ENCODE measurements at regions not wholly inside any gene's neighbourhood (a gene's known extent, or its start where the extent isn't known, plus 50 kb on each side); places are given as distances from the start of the nearest gene placed in this dataset.
A peak's percentile ranks its signal among the peaks of the same experiment; 100 is the strongest.

- no peak overlapping the region for H3K4me3 Mint-ChIP-seq
- H3K27me3 Mint-ChIP-seq: peaks cover 4% of the 10 kb centered on the region
- H3K9me3 Mint-ChIP-seq: no peaks in the 10 kb centered on the region
- no peak for DNase-seq (ENCODE audit: extremely low spot score, unreplicated experiment)
- no peaks in the 10 kb centered on the region for H3K4me1 Mint-ChIP-seq (ENCODE audit: unreplicated experiment)
- H3K36me3 Mint-ChIP-seq: no peaks in the 10 kb centered on the region
- no peak overlapping the region for H3K27ac Mint-ChIP-seq
- no peak for TF ChIP-seq CTCF (conservative IDR thresholded peaks at IDR 0.05)
Observed at GRCh38 chr3:161838021-161838420, 341.4 kb downstream of the OTOL1 start.

DNA sequence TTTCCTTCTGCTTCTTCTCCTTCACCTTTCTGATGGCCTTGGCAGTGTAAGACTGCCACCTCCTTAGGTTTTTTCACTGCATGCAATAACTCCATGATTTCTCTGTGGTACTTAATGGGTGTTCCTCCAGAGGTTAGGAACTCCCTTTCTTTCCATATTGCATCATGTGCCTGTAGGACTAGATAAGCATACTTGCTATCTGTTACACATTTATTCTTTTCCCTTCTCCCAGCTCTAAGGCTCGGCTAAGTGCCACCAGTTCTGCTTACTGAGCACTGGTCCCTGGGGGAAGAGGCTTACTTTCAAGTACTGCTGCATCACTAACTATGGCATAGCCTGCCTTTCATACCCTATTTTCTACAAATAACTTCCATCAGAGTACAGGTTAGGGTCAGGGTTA lies 351.8 kb downstream of the OTOL1 start:
- Mint-ChIP-seq H3K4me3 (no peak overlapping the region), H3K27me3 (peaks cover 8% of the 10 kb centered on the region), H3K9me3 (no peaks in the 10 kb centered on the region), H3K27ac (no peak overlapping the region), H3K36me3 (no peaks in the 10 kb centered on the region), H3K4me1 (ENCODE audit: unreplicated experiment) (no peaks in the 10 kb centered on the region)
- no peak for TF ChIP-seq CTCF (conservative IDR thresholded peaks at IDR 0.05)
- no peak for DNase-seq (ENCODE audit: extremely low spot score, unreplicated experiment)

- no peaks in the 10 kb centered on the region for H3K4me1 Mint-ChIP-seq (ENCODE audit: unreplicated experiment)
- DNase-seq (ENCODE audit: extremely low spot score, unreplicated experiment): peak; percentile 73
- no peaks in the 10 kb centered on the region for H3K9me3 Mint-ChIP-seq
- H3K4me3 Mint-ChIP-seq: no peak overlapping the region
- peak; percentile 84 for TF ChIP-seq CTCF (conservative IDR thresholded peaks at IDR 0.05)
- peaks cover 14% of the 10 kb centered on the region for H3K27me3 Mint-ChIP-seq
- no peak overlapping the region for H3K27ac Mint-ChIP-seq
- H3K36me3 Mint-ChIP-seq: no peaks in the 10 kb centered on the region
Observed at GRCh38 chr3:161851941-161852566, 355.4 kb downstream of the OTOL1 start.

GRCh38 chr3:161852744-161853143 lies 356.1 kb downstream of the OTOL1 start:
- no peak overlapping the region for H3K27ac Mint-ChIP-seq
- no peak overlapping the region for H3K4me3 Mint-ChIP-seq
- H3K36me3 Mint-ChIP-seq: no peaks in the 10 kb centered on the region
- no peaks in the 10 kb centered on the region for H3K9me3 Mint-ChIP-seq
- DNase-seq (ENCODE audit: extremely low spot score, unreplicated experiment): no peak
- no peak for TF ChIP-seq CTCF (conservative IDR thresholded peaks at IDR 0.05)
- H3K27me3 Mint-ChIP-seq: peaks cover 11% of the 10 kb centered on the region
- no peaks in the 10 kb centered on the region for H3K4me1 Mint-ChIP-seq (ENCODE audit: unreplicated experiment)

GRCh38 chr3:161854232-161854771 lies 357.7 kb downstream of the OTOL1 start:
- TF ChIP-seq CTCF (conservative IDR thresholded peaks at IDR 0.05): peak; percentile 61
- peaks cover 11% of the 10 kb centered on the region for H3K27me3 Mint-ChIP-seq
- H3K27ac Mint-ChIP-seq: no peak overlapping the region
- H3K4me3 Mint-ChIP-seq: no peak overlapping the region
- no peaks in the 10 kb centered on the region for H3K36me3 Mint-ChIP-seq
- no peaks in the 10 kb centered on the region for H3K9me3 Mint-ChIP-seq
- DNase-seq (ENCODE audit: extremely low spot score, unreplicated experiment): peak; percentile 48
- H3K4me1 Mint-ChIP-seq (ENCODE audit: unreplicated experiment): no peaks in the 10 kb centered on the region

All from type B pancreatic cell (in vitro differentiated cells).